ENCODE measurements at regions not wholly inside any gene's neighbourhood (a gene's known extent, or its start where the extent isn't known, plus 50 kb on each side); places are given as distances from the start of the nearest gene placed in this dataset.

DNA sequence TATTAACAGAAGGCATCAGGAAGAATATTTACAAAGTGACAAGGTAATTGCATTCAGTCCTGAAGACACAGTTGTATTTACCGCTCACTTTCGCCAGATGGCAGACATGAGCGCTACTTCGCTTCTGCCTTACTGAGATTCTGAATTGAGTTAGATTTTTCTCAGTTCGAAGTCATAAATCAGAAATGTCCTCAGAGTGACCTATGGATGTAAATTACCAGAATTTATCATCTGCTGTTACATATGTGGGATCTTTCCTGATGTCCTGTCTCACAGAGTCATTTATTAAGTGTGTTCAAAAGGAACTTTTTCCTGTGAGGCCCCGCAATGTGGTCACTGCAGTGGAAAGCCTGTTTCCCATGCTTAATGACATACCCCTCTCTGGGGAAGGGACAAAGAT lies 97.3 kb upstream of the DCLK2 start:
- no peak for DNase-seq (ENCODE audit: low spot score, unreplicated experiment)
- Mint-ChIP-seq H3K27ac (no peak overlapping the region), H3K4me1 (ENCODE audit: low read depth) (peaks cover 2% of the 10 kb centered on the region), H3K4me3 (ENCODE audit: low read depth) (no peak overlapping the region), H3K36me3 (ENCODE audit: insufficient read depth) (no peaks in the 10 kb centered on the region), H3K9me3 (ENCODE audit: low read depth) (no peaks in the 10 kb centered on the region), H3K27me3 (no peaks in the 10 kb centered on the region)
- peak; percentile 78 for TF ChIP-seq CTCF (IDR thresholded peaks at IDR 0.05; ENCODE audit: unreplicated experiment)

DNA sequence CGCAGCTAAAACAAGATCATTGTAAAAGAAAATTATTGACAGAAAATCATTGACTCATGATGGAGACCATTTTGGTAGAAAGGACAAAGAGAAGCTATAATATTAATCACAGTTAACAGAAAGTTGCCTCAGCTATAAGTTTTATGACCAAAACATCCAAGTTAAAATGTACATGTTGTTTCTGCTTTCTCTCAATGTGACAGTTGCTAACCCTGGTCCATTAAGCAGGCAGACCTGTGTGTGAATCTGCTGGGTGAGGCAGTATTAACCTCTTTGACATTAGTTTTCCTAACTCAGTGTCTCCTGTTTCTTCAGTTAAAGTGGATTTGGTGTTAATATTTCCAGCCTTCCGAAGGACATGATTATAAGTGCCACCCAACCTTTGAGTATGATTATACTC lies 94.8 kb upstream of the DCLK2 start:
- H3K36me3 Mint-ChIP-seq (ENCODE audit: insufficient read depth): no peaks in the 10 kb centered on the region
- no peaks in the 10 kb centered on the region for H3K27me3 Mint-ChIP-seq
- DNase-seq (ENCODE audit: low spot score, unreplicated experiment): no peak
- no peaks in the 10 kb centered on the region for H3K9me3 Mint-ChIP-seq (ENCODE audit: low read depth)
- no peak overlapping the region for H3K27ac Mint-ChIP-seq
- no peak overlapping the region for H3K4me3 Mint-ChIP-seq (ENCODE audit: low read depth)
- no peak for TF ChIP-seq CTCF (IDR thresholded peaks at IDR 0.05; ENCODE audit: unreplicated experiment)
- peaks cover 7% of the 10 kb centered on the region for H3K4me1 Mint-ChIP-seq (ENCODE audit: low read depth)

GRCh38 chr4:149983931-149984330 lies 94.3 kb upstream of the DCLK2 start:
- Mint-ChIP-seq H3K4me3 (ENCODE audit: low read depth) (no peak overlapping the region), H3K4me1 (ENCODE audit: low read depth) (peaks cover 7% of the 10 kb centered on the region), H3K9me3 (ENCODE audit: low read depth) (no peaks in the 10 kb centered on the region), H3K36me3 (ENCODE audit: insufficient read depth) (no peaks in the 10 kb centered on the region), H3K27ac (no peak overlapping the region), H3K27me3 (no peaks in the 10 kb centered on the region)
- no peak for DNase-seq (ENCODE audit: low spot score, unreplicated experiment)
- TF ChIP-seq CTCF (IDR thresholded peaks at IDR 0.05; ENCODE audit: unreplicated experiment): no peak

- Mint-ChIP-seq H3K4me3 (ENCODE audit: low read depth) (no peak overlapping the region), H3K4me1 (ENCODE audit: low read depth) (peaks cover 7% of the 10 kb centered on the region), H3K27me3 (no peaks in the 10 kb centered on the region), H3K36me3 (ENCODE audit: insufficient read depth) (no peaks in the 10 kb centered on the region), H3K9me3 (ENCODE audit: low read depth) (no peaks in the 10 kb centered on the region), H3K27ac (no peak overlapping the region)
- DNase-seq (ENCODE audit: low spot score, unreplicated experiment): no peak
- no peak for TF ChIP-seq CTCF (IDR thresholded peaks at IDR 0.05; ENCODE audit: unreplicated experiment)
Observed at GRCh38 chr4:149985981-149986380, 92.3 kb upstream of the DCLK2 start.

DNA sequence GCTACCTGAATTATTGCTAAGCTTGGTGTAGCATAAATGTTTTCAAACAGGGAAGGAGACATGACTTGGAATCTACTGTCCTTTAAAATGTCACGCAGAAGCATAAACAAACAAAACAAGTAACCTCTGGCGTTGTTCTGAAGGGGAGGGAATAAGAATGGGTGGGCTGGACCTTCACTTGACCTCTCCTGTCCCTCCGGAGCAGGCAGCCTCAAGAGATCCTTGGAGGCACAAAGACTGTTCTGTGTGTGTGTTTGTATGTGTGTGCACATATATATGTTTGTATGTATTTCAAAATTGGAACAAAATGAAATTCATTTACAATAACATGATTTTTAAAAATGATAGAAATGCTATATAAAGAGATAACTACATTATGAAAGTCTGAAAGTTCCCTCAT lies 91.3 kb upstream of the DCLK2 start:
- Mint-ChIP-seq H3K4me1 (ENCODE audit: low read depth) (peaks cover 7% of the 10 kb centered on the region), H3K27me3 (no peaks in the 10 kb centered on the region), H3K4me3 (ENCODE audit: low read depth) (no peak overlapping the region), H3K9me3 (ENCODE audit: low read depth) (no peaks in the 10 kb centered on the region), H3K36me3 (ENCODE audit: insufficient read depth) (no peaks in the 10 kb centered on the region), H3K27ac (no peak overlapping the region)
- no peak for DNase-seq (ENCODE audit: low spot score, unreplicated experiment)
- no peak for TF ChIP-seq CTCF (IDR thresholded peaks at IDR 0.05; ENCODE audit: unreplicated experiment)
